ENCODE measurements at regions not wholly inside any gene's neighbourhood (a gene's known extent, or its start where the extent isn't known, plus 50 kb on each side); places are given as distances from the start of the nearest gene placed in this dataset.
"Not testable (repeated sequence)": the region's sequence is repeated elsewhere in the genome, so short reads cannot be mapped to it uniquely, and the experiment has no call there.

- no peak for DNase-seq
Measured at GRCh38 chr1:30476911-30477459, 246.4 kb downstream of the MATN1 start.

- DNase-seq: no peak
Measured at GRCh38 chr1:30476476-30476875, 246.9 kb downstream of the MATN1 start.

- no peak for DNase-seq
Measured at GRCh38 chr1:30475966-30476365, 247.4 kb downstream of the MATN1 start.

GRCh38 chr1:30475201-30475600, 248.2 kb downstream of the MATN1 start:
- no peak for DNase-seq

GRCh38 chr1:30474818-30475200, 248.6 kb downstream of the MATN1 start:
- no peak for DNase-seq

- DNase-seq: no peak
Measured at GRCh38 chr1:30473922-30474817, 249.2 kb downstream of the MATN1 start.

- DNase-seq: no peak
Measured at GRCh38 chr1:30472526-30472925, 250.9 kb downstream of the MATN1 start.

GRCh38 chr1:30472009-30472408, 251.4 kb downstream of the MATN1 start:
- no peak for DNase-seq

GRCh38 chr1:30471307-30471706, 252.1 kb downstream of the MATN1 start:
- DNase-seq: no peak

- DNase-seq: no peak
Measured at GRCh38 chr1:30469426-30469825, 254.0 kb downstream of the MATN1 start.

GRCh38 chr1:30467101-30467500, 256.3 kb downstream of the MATN1 start:
- DNase-seq: no peak

GRCh38 chr1:30466610-30467009, 256.8 kb downstream of the MATN1 start:
- DNase-seq: no peak

GRCh38 chr1:30466026-30466425, 257.4 kb downstream of the MATN1 start:
- no peak for DNase-seq

- no peak for DNase-seq
Measured at GRCh38 chr1:30465096-30465495, 258.3 kb downstream of the MATN1 start.

- DNase-seq: no peak
Measured at GRCh38 chr1:30464187-30464617, 259.2 kb downstream of the MATN1 start.

GRCh38 chr1:30462826-30463425, 260.5 kb downstream of the MATN1 start:
- no peak for DNase-seq

- no peak for DNase-seq
Measured at GRCh38 chr1:30462166-30462565, 261.2 kb downstream of the MATN1 start.

- no peak for DNase-seq
Measured at GRCh38 chr1:30461640-30462039, 261.7 kb downstream of the MATN1 start.

- DNase-seq: no peak
Measured at GRCh38 chr1:30460661-30461060, 262.7 kb downstream of the MATN1 start.

- not testable (repeated sequence) for DNase-seq
Measured at GRCh38 chr1:30458730-30459485, 264.5 kb downstream of the MATN1 start.

GRCh38 chr1:30452925-30453324, 270.5 kb downstream of the MATN1 start:
- DNase-seq: no peak

- DNase-seq: no peak
Measured at GRCh38 chr1:30452170-30452569, 271.2 kb downstream of the MATN1 start.

- DNase-seq: no peak
Measured at GRCh38 chr1:30451532-30452125, 271.8 kb downstream of the MATN1 start.
